Middle frontal gyrus (tissue), 1 donor: ENCODE measurements at regions not wholly inside any gene's neighbourhood (a gene's known extent, or its start where the extent isn't known, plus 50 kb on each side); places are given as distances from the start of the nearest gene placed in this dataset.

Source experiments
- DNase-seq: peaks from one replicate; pipeline ENCODE4 v3.0.0-alpha.2; 2015; ENCODE audit warnings: low spot score; ENCODE audit errors: extremely low spot score

- DNase-seq: no peak
These were observed 222.9 kb upstream of the RAB4A start for GRCh38 chr1:229047840-229048620.

DNA sequence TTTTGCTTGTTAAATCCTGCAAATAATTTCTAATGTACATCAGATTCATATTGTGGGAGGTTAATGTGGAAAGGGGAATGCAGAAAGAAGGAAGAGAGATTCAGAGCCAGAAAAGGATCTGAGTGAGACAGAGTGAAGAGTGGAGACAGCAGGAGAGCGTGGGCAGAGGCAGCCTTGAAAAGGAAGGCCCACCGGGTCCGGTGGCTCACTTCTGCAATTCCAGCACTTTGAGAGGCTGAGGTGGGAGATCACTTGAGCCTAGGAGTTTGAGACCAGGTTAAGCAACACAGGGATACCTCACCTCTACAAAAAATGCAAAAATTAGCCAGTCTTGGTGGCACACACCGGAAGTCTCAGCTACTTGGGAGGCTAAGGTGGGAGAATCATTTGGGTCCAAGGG lies 222.0 kb upstream of the RAB4A start:
- no peak for DNase-seq

- no peak for DNase-seq
These were observed 214.9 kb upstream of the RAB4A start for GRCh38 chr1:229056046-229056445.

GRCh38 chr1:229058111-229058561 lies 212.8 kb upstream of the RAB4A start:
- DNase-seq: no peak

- no peak for DNase-seq
These were observed 212.2 kb upstream of the RAB4A start for GRCh38 chr1:229058729-229059128.

DNA sequence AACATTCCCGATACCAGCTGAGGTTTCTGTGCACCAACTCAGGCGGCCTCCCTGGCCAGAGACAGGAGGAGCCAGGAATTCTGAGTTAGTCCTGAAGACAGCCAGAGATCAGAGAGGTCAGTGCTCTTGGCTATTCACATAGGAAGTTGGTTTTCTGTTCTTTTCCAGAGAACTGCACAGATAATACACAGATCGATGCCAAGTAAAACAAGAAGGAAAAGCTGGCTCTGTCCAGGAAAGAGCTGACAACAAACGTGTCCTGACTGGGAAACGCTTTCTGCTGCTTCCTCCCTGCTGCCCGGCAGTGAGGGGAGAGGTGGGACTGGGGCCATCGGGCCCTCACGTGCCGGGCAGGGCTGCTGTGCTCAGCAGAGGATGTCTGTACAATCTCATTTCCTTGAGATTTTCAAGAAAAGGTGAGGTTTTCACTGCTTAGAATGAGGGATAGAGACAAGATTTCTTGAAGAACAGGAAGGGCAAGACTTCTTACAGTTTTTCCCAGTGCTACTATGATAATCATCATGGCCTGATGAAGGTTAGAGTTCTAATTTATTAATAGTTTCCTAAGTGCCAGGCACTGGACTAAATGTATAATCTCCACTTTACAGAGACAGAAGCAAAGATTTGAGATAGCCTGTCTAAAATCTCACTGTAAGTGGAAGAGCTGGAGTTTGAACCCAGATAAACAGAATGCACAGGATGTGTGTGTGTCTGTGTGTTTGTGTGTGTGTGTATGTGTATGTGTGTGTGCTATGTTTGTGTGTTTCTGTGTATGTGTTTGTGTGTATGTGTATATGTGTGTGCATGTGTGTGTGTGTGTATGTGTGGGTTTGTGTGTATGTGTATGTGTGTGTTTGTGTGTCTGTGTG lies 211.0 kb upstream of the RAB4A start:
- no peak for DNase-seq

DNA sequence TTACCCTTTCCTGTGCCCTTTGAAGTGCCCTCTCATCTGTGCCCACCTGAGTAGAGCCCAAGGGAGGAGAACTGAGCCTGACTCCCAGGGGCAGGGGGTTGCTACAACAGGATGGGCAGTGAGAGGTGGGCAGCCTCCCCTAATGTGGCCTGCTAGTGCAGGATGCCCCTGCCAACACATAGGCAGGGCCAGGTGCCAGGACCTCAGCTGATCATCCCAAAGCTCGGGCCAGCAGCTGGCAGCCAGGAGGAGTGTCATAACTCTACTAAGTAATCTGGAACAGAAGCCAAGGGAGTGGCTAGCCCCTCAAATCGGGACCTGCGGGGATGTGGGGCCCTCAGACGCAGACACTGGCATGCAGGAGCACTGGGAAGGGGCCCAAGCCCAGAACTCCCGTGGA lies 208.8 kb upstream of the RAB4A start:
- DNase-seq: no peak

DNA sequence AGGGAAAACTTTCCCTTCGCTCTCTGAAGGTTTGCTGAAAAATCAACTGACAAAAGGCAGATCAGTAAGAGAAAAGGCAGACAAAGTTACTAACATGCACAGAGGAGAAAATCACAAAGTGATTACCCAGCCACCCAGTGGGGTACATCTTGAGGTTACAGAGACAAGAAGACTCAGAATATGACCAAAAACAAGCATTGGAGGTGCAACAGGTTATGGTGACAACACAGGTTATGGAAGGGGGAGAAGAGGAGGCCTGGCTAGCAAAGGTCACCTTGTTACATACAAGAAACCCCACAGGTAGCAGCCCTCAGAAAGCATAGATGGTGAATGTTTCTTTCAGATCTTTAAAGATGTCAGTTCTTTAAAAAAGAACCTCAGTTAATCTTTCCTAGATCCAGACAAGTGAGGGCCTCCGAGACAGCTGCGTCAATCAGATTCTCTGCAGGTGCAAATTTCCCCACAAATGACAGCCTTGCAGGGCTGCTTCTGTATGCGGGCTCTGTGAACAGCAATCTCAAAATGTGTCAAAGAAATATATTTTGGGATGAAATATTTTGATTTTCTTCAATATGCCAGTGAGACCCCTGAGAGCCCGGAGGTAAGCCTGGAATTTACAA lies 207.6 kb upstream of the RAB4A start:
- DNase-seq: no peak

DNA sequence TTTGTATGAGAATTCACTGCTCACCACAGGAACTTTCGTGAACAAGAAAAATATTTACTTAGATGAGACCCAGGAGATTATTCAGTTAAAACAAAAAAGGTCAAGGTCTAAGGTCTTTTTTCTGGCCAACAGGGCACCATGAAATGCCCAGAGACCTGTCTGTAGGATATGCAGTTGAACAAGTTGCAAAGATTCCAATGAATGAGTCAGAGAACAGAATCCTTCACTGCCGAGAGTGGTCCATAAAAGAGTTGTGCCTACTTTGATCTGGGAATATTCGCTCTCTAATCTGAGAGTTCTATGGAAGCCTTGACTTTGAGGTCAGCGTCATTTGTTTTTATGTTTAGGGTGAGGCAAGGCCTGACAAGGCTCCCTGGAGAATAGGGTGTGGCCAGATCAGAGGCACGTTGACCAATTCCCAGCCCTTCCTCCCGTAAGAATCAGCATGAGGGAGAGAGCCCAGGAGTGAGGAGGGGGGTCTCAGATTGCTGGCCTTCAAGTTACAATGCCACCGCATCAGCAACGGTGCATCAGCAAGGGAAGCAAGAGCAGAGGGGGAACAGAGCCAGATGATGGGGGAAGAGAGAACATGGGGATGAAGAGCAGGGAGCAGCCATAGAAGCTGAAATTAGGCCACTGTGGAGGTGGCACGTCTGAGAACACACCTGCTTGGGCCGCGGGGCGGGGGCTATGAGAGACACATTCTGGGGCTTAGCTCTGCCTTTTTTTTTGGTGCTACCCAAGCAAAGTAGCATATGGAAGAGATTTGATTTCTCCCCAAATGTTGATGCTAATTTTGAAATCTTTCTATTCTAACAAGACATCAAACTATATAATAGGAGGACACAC lies 206.4 kb upstream of the RAB4A start:
- DNase-seq: no peak

GRCh38 chr1:229065613-229066012 lies 205.3 kb upstream of the RAB4A start:
- DNase-seq: no peak

DNA sequence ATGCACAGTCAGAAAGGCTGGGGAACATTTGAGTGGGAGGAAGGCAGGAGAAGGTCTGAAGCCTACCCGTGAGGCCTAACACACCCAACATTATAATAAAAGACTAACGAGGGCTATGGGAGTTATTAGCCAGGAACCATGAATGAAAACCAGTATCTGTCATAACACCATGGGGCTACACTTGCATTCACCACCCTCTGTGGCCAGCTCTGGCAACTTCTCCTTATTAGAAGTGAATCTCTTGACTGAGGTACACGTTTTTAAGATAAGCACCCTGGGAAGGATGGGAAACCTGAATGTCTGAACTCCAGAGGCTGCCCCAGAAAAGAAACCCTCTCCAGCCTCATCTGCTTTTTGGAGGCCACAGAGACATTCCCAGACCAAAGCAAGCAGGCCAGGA lies 204.3 kb upstream of the RAB4A start:
- no peak for DNase-seq

DNA sequence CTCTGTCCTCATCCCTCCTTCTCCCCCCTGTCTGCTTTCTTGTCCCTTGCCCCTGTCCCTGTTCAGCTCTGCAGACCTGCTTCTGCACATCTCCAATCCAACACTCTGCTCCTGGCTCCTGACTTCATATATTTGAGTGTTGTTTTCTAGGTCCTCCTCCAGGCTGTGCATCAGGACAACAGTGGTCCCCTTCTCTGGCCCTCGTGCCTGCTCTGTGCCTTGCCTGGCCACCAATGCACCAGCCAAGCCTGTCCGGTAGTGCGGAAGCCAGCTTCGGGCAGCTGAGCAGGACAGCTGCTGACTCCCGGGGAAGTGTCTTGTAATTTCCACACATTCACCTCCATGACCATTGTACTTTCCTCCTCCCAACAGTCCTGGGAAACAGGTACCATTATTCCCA lies 203.4 kb upstream of the RAB4A start:
- DNase-seq: no peak

DNA sequence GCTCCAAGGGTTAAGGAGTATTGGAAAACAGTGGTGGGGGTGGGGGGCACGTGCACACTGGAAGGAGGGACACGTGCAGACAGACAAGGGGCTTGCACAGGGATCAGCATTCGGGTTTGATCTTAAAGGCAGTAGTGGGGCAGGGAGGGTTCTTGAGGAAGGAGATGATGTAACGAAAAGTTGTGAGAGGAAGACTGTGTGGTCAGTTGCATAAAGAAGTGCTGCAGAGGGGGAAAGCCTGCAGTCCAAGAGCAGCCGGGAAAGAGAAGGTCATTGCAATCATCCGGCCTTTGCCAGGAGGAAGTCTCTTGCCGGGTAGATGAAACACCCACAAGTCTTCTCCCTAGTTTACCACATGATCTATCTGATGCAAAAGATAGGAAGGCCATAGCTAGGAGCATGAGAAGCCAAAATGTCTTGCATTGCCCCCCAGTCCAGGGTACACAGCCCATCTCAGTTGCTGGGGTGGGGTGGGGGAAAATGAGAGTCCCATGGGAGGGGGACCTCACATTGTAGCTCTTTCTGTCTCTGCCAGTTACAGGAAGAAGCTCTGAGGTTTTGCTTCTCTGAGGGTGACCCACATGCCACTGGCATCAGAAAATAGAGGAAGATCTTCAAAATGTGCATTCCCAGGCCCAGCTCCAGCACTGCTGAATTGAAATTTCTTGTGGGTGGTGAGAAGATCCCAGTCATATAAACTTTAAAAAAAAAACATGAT lies 202.5 kb upstream of the RAB4A start:
- no peak for DNase-seq

DNA sequence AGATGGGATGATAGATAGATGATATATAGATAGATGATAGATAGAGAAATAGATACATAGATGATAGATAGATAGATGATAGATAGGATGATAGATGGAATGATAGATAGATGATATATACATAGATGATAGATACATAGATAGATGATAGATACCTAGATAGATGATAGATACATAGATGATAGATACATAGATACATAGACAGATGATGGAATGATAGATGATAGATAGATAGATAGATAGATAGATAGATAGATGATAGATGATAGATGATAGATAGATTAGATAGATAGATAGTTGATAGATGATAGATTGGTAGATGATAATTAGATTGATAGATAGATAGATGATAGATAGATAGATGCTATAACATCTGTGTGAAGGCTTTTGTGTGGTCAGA lies 201.7 kb upstream of the RAB4A start:
- no peak for DNase-seq

- no peak for DNase-seq
These were observed 200.7 kb upstream of the RAB4A start for GRCh38 chr1:229070168-229070567.

- DNase-seq: no peak
These were observed 197.7 kb upstream of the RAB4A start for GRCh38 chr1:229073251-229073650.

GRCh38 chr1:229075217-229075616 lies 195.7 kb upstream of the RAB4A start:
- DNase-seq: no peak

- no peak for DNase-seq
These were observed 195.2 kb upstream of the RAB4A start for GRCh38 chr1:229075716-229076115.

GRCh38 chr1:229076195-229076594 lies 194.7 kb upstream of the RAB4A start:
- no peak for DNase-seq

DNA sequence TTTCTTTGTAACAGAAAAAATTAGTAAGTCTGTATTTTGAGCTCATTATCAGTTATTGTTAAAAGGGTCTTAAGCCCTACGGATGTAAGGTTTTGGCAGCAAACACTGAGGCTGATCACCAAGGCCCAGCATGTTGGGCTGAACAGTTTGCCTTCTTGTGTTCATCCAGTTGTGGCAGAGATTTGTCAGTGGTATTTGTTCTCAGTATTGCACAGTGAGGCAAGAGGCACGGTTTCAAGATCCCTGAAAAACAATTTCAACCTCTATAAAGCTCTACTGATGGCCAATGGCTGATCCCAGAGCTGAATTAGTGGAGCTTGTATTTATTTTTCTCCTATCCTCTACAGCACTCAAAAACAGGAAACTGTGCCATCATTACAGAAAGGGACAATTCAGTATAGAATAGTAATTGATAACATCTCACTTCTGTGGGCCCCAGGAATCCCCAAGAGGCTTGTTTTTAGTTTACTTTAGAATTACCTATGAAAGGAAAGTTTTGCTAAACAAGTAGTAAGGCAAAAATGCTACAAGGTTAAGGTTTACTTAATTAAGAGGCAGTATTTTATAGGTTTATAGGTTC lies 191.8 kb upstream of the RAB4A start:
- no peak for DNase-seq
